Activated CD8-positive, alpha-beta T cell treated with anti-CD3 and anti-CD28 coated beads for 36 hours (primary cell): ENCODE measurements at regions not wholly inside any gene's neighbourhood (a gene's known extent, or its start where the extent isn't known, plus 50 kb on each side); places are given as distances from the start of the nearest gene placed in this dataset.
"Not testable (repeated sequence)": the region's sequence is repeated elsewhere in the genome, so short reads cannot be mapped to it uniquely, and the experiment has no call there.

Experiments
- ATAC-seq: fragments of 200-7000 bp; cut with Tn5 transposase; one replicate; pipeline ENCODE4 v1.10.0; 2021; ENCODE audit warnings: mild to moderate bottlenecking, moderate library complexity
- CTCF ChIA-PET: fragments of 350-600 bp; sonication (Branson Sonifier 250); formaldehyde crosslinking; loops from one replicate; lab custom pipeline; 2021; ENCODE audit warnings: antibody characterized with exemption; lab: Charles Lee
- POLR2A ChIA-PET: fragments of 350-600 bp; sonication (Branson Sonifier 250); formaldehyde crosslinking; loops from one replicate; lab custom pipeline; 2021; ENCODE audit warnings: antibody characterized with exemption; lab: Charles Lee
- DNase-seq: peaks from one replicate; pipeline ENCODE4 v3.0.0-alpha.2; 2020
- H3K27ac Mint-ChIP-seq: one replicate; pipeline ENCODE4 v1.8.0; 2021; ENCODE audit warnings: mild to moderate bottlenecking, mixed read lengths
- H3K27me3 Mint-ChIP-seq: one replicate; pipeline ENCODE4 v1.8.0; 2021; ENCODE audit warnings: mixed read lengths
- H3K36me3 Mint-ChIP-seq: one replicate; pipeline ENCODE4 v1.8.0; 2021; ENCODE audit warnings: low read depth, mixed read lengths
- H3K4me1 Mint-ChIP-seq: one replicate; pipeline ENCODE4 v1.8.0; 2021; ENCODE audit warnings: low read depth, mixed read lengths
- H3K4me3 Mint-ChIP-seq: one replicate; pipeline ENCODE4 v1.8.0; 2021; ENCODE audit warnings: mild to moderate bottlenecking, moderate library complexity, mixed read lengths
- H3K9me3 Mint-ChIP-seq: one replicate; pipeline ENCODE4 v1.8.0; 2021; ENCODE audit warnings: mixed read lengths
- CTCF ChIP-seq: fragments of 200-600 bp; IDR thresholded peaks from one replicate; pipeline ENCODE4 v1.8.0; 2022; ENCODE audit warnings: antibody characterized with exemption, mild to moderate bottlenecking
- intact Hi-C: fragments of 100-400 bp; cut with micrococcal nuclease; formaldehyde crosslinking; loops from one replicate; pipeline ENCODE4 v1.10.0; 2022

- ATAC-seq: no peak
- POLR2A ChIA-PET: no interaction called here
- DNase-seq: no peak
- intact Hi-C loops: no loop called here
- no peak for TF ChIP-seq CTCF
- Mint-ChIP-seq H3K9me3 (no peaks in the 10 kb centered on the region), H3K27ac (no peak overlapping the region), H3K4me3 (no peak overlapping the region), H3K4me1 (no peaks in the 10 kb centered on the region), H3K36me3 (no peaks in the 10 kb centered on the region), H3K27me3 (no peaks in the 10 kb centered on the region)
- CTCF ChIA-PET: no interaction called here
Observed at GRCh38 chrX:116756958-116757357, 294.2 kb upstream of the CT83 start.

DNA sequence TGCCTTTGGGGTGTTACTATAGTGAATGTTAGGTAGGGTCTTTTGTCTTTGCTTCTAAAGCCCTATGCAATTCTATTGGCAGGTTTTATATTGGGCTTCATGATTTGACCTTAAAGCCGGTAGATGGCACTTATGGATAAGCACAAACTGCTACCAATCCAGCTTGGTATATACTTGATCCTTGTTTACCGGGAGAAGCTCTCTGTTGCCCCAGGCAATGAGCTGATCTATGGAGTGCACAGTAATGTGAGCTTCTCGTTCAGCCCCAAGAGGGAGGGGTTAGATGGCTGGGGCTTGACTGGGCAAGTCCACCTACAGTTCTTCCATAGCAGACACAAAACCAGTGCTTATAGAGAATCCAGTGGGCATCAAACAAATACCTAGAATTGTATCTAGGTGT is 287.2 kb upstream of the CT83 start:
- H3K36me3 Mint-ChIP-seq: no peaks in the 10 kb centered on the region
- POLR2A ChIA-PET: no interaction called here
- intact Hi-C loops: no loop called here
- no peak overlapping the region for H3K27ac Mint-ChIP-seq
- no peak for TF ChIP-seq CTCF
- H3K4me3 Mint-ChIP-seq: no peak overlapping the region
- ATAC-seq: no peak
- DNase-seq: no peak
- CTCF ChIA-PET: no interaction called here
- no peaks in the 10 kb centered on the region for H3K27me3 Mint-ChIP-seq
- peaks cover 1% of the 10 kb centered on the region for H3K9me3 Mint-ChIP-seq
- no peaks in the 10 kb centered on the region for H3K4me1 Mint-ChIP-seq

- Mint-ChIP-seq H3K9me3 (no peaks in the 10 kb centered on the region), H3K27ac (no peak overlapping the region), H3K27me3 (no peaks in the 10 kb centered on the region), H3K36me3 (no peaks in the 10 kb centered on the region), H3K4me3 (no peak overlapping the region), H3K4me1 (no peaks in the 10 kb centered on the region)
- TF ChIP-seq CTCF: no peak
- POLR2A ChIA-PET: no interaction called here
- ATAC-seq: no peak
- CTCF ChIA-PET: no interaction called here
- no peak for DNase-seq
- intact Hi-C loops: no loop called here
Observed at GRCh38 chrX:116732214-116732613, 269.4 kb upstream of the CT83 start.

- Mint-ChIP-seq H3K27me3 (no peaks in the 10 kb centered on the region), H3K27ac (no peak overlapping the region), H3K4me3 (no peak overlapping the region), H3K36me3 (no peaks in the 10 kb centered on the region), H3K4me1 (no peaks in the 10 kb centered on the region), H3K9me3 (no peaks in the 10 kb centered on the region)
- no peak for DNase-seq
- CTCF ChIA-PET: no interaction called here
- no peak for ATAC-seq
- POLR2A ChIA-PET: no interaction called here
- TF ChIP-seq CTCF: no peak
- intact Hi-C loops: no loop called here
Observed at GRCh38 chrX:116726806-116727205, 264.0 kb upstream of the CT83 start.

GRCh38 chrX:116694046-116694445 is 231.3 kb upstream of the CT83 start:
- CTCF ChIA-PET: no interaction called here
- H3K36me3 Mint-ChIP-seq: no peaks in the 10 kb centered on the region
- ATAC-seq (no peak), DNase-seq (no peak)
- no peak for TF ChIP-seq CTCF
- H3K4me3 Mint-ChIP-seq: no peak overlapping the region
- no peaks in the 10 kb centered on the region for H3K9me3 Mint-ChIP-seq
- intact Hi-C loops: no loop called here
- H3K27ac Mint-ChIP-seq: no peak overlapping the region
- POLR2A ChIA-PET: no interaction called here
- H3K4me1 Mint-ChIP-seq: no peaks in the 10 kb centered on the region
- no peaks in the 10 kb centered on the region for H3K27me3 Mint-ChIP-seq

DNA sequence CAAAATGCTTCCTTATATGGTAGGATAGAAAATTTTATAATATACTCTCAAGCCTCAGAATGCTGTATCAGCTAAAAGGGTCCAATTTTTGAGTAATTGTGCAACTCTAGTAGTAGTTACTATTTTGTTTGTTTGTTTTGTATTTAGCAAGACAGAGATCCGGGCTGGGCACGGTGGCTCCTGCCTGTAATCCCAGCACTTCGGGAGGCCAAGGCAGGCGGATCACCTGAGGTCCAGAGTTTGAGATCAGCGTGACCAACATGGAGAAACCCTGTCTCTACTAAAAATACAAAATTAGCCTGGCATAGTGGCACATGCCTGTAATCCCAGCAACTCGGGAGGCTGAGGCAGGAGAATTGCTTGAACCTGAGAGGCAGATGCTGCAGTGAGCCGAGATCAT is 216.8 kb upstream of the CT83 start:
- POLR2A ChIA-PET, ATAC-seq, H3K4me1 Mint-ChIP-seq, intact Hi-C loops, H3K9me3 Mint-ChIP-seq, DNase-seq, H3K4me3 Mint-ChIP-seq, CTCF ChIA-PET, H3K27me3 Mint-ChIP-seq, H3K36me3 Mint-ChIP-seq, H3K27ac Mint-ChIP-seq: not testable (repeated sequence)
